Left forelimb (tissue), 1 donor: ENCODE measurements at regions not wholly inside any gene's neighbourhood (a gene's known extent, or its start where the extent isn't known, plus 50 kb on each side); places are given as distances from the start of the nearest gene placed in this dataset.
A peak's percentile ranks its signal among the peaks of the same experiment; 100 is the strongest.

ENCODE experiments used
- DNase-seq: peaks from one replicate; pipeline ENCODE4 v3.0.0-alpha.2; 2018; ENCODE audit warnings: low spot score

GRCh38 chr4:174120446-174121295 lies 162.8 kb downstream of the FBXO8 start:
- peak; percentile 88 for DNase-seq

DNA sequence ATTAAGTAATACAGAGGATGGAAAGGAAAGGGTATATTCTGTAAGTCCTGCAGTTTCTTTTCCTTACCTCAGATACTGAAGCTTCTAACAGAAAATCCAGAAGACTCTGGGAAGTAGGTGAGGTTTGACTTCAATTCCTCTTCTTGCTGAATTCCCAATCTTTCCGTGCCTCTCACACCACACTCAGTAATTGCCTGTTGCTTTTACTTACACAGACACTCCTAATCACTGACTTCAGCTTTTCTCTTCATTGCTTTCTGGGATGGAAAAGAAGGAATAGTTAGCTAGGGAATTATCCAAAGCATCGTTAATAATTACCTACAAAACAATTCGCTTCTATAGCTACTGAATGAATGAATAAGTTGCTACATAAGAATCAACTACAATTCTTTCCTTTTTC lies 163.6 kb downstream of the FBXO8 start:
- no peak for DNase-seq

DNA sequence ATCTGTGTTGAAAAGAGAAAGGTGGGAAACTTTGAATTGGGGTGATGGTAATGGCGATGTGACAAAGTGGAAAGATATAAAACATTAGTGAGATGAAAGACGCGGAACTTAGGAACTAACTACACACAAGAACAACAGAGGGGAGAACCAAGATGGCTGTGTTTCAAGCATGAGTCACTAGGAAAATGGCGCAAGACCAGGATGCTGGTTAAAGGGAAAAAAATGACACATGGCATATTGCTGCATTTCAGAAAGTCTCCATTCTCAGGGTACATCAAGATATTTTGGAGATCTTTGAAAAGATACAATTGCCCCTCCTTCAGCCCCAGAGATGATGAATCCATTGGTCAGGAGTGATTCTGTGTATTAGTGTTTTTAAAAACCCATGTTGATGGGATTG lies 164.4 kb downstream of the FBXO8 start:
- no peak for DNase-seq

DNA sequence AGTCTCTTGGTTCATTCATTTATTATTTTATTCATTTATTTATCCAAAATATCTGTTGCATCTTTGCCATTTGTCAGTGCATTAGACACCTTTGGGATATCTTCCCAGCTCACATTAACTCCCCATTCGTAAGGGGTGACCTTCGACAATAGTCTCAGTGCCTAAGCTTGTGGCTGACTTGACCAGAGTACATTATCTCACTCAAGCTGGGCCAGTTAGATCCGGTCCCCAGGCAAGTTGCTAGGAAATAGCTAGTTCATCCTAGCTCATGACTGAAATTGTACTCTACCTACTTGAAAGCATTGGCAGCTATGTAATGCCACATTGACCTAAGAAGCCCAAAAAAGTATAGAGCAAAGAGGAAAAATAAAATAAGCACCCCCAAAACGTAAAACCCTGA lies 165.3 kb downstream of the FBXO8 start:
- DNase-seq, result no peak

GRCh38 chr4:174117445-174117844 lies 166.0 kb downstream of the FBXO8 start:
- DNase-seq, result no peak

- DNase-seq, result no peak
Measured at GRCh38 chr4:174116021-174116420, 167.4 kb downstream of the FBXO8 start.

DNA sequence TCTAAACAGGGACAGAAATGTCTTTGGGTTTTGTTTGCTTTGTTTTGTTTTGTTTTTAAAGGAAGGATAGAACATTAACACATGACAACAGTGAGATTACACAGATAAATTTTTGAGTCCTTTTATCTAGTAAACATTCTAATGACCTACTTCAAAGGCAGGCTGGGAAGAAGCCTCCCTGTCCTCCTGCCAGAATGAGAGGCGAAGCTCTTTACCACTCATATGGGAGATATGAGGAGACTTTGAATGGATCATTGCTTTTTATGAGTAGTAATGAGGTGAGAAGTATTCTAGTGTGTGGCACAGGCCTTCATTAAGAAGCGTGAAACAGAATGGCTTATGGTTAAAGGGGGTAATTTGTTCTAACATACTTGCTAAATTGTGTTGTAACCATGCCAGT lies 172.0 kb downstream of the FBXO8 start:
- DNase-seq, result no peak

GRCh38 chr4:174110180-174110579 lies 173.3 kb downstream of the FBXO8 start:
- DNase-seq, result no peak

DNA sequence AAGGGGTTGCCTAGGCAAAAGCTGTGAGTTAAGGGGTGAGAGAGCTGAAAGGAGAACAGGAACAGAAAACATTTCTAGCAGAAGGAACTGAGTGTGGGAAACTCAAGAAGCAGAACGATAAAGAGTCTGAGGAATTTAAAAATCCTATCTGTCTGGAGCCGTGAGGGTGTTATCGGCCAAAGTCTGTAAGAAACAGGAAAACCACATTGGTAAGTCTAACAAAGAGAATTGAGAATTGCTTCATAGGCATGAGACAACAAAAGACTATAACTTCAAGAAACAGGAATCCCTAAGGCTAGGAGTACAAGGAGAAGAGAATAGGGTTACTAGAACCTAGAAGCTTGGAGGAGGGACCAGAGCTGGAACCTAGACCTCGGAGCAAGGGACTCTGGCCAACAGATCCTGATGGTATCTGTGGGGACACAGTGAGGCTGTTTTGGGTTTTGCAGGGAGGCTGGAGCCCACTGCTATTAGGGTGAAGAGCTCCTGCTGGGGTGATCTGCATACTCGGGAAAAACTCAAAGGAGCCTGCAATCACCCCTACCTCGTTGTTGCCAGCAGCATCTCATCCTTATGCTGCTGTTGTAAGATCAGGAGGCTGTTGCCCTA lies 175.6 kb downstream of the FBXO8 start:
- no peak for DNase-seq

DNA sequence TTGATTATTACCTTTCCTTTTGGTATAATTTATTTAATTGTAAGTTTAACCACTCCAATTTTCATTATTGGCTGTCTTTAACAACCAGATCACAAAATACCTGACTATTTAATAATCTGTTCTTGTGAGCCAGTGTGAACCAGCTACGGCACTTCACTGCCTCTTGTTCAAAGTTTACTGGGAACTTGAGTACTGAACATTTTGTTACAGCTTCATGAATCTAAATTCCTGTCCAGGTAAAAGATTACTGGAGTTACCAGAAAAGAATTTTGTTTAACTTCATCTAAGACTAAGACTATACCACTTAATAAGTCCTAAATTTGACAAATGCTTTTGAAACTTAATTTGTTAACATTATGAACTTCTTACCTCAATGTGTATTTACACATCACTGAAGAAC lies 178.3 kb downstream of the FBXO8 start:
- DNase-seq, result no peak

DNA sequence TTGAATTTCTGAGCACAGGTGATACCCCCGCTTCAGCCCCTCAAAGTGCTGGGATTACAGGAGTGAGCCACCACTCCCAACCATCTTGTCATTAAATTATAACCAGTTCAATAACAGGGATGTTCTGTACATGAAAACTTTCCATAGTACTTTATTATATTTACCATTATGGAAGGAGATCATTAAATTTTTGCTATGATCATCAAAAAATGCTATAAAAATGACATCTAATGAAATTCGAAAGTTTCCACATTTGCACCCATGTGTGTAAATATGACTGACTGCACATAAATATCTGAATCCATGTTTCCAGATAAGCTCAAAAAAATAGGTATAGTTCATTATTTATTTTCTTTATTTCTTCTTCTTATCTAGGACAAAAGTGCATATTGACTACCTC lies 182.6 kb downstream of the FBXO8 start:
- no peak for DNase-seq

- DNase-seq, result no peak
Measured at GRCh38 chr4:174099712-174100111, 183.8 kb downstream of the FBXO8 start.

- DNase-seq, result no peak
Measured at GRCh38 chr4:174096999-174097398, 186.5 kb downstream of the FBXO8 start.

- no peak for DNase-seq
Measured at GRCh38 chr4:174096456-174096855, 187.0 kb downstream of the FBXO8 start.

- DNase-seq, result no peak
Measured at GRCh38 chr4:174091130-174091529, 192.3 kb downstream of the FBXO8 start.

- no peak for DNase-seq
Measured at GRCh38 chr4:174089711-174090110, 193.8 kb downstream of the FBXO8 start.

DNA sequence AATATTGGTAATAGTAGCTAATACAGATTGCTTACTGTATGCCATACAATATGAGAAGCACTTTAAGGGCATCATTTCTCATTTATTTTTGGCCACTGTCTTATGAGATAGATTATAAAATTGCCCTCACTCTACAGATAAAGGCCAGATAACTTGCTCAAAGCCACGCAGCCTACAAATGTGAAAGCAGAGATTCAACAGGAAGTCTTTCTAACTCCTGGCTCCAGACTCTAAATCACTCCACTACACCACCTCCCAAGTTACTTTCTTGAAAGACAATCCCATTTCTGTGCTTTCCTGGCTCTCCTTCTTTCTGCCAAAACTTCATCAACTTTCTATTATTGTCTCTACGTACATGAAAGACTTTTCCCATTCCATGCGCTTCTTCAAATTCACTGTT lies 194.7 kb downstream of the FBXO8 start:
- no peak for DNase-seq

- no peak for DNase-seq
Measured at GRCh38 chr4:174086829-174087799, 196.4 kb downstream of the FBXO8 start.

- DNase-seq, result no peak
Measured at GRCh38 chr4:174084981-174085380, 198.5 kb downstream of the FBXO8 start.

DNA sequence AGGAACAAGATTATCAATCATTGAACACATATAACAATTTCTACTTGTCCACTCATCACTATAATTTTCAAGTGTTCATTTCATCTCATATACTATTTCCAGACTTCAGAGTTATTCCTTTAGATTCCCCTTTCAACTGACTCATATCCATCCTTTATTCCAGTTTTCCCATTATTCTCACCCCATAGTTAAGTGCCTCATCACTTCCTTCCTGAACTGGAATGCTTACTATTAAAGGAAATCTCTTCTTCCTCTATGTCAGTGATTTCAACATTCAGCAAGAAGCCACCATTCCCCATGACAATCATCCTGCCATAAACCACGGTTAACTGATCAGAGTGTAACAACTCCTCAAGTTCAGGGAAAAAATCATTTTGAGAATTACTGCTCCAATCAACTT lies 198.9 kb downstream of the FBXO8 start:
- no peak for DNase-seq

DNA sequence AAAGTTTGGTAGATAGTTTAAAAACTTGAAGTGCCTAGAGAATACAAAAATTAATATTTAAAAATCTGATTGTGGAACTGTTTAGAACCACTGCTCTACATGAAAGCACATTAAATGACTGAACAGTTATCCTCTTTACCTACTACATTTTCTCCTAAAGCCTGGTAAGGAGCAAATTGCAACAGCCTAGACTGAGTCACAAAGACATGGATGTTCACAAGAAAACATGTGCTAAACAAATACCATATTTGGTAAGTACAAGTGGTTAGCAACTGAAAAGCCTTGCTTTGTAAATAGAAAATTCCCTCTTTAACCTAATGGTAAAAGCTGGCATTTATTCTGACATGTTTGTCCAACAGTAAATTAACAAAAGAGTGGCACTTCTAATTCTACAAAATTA lies 203.1 kb downstream of the FBXO8 start:
- DNase-seq, result no peak

DNA sequence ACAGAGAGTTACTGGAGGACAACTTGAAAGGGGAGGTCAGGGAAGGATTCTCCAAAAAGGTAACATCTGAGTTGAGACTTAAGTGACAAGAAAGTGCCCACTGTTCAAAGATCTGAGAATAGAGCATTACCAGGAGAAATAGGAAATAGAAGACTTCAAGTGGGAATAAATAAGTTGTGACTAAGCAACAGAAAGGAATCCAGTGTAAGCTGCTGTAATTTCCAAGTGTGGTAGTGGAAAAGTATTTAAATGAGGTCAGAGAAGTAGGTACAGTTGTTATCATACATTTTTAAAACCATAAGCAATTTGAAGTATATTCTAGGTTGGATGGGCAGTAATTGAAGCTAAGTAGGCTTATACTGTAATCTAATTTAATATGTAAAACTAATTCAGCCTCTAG lies 211.9 kb downstream of the FBXO8 start:
- DNase-seq, result no peak
